Esophagus muscularis mucosa (tissue), 4 donors: ENCODE measurements at regions not wholly inside any gene's neighbourhood (a gene's known extent, or its start where the extent isn't known, plus 50 kb on each side); places are given as distances from the start of the nearest gene placed in this dataset.
"Not testable (repeated sequence)": the region's sequence is repeated elsewhere in the genome, so short reads cannot be mapped to it uniquely, and the experiment has no call there.

ENCODE experiments used
- DNase-seq: peaks from one replicate; pipeline ENCODE4 v3.0.0-alpha.2; 2017; ENCODE audit errors: extremely low spot score
- H3K27ac ChIP-seq, 4 donors: fragments of 200-600 bp; sonication (generic); replicated peaks in 1 of 4; 1 replicate in 3 of 4; 2 replicates in 1 of 4; pipeline ENCODE4 v1.5.1; 2016 to 2019; ENCODE audit warnings: mild to moderate bottlenecking in 1 of 4
- H3K27me3 ChIP-seq, 4 donors: fragments of 200-600 bp; sonication (generic); one replicate each; pipeline versions ENCODE4 v1.5.1 to v1.6.0; 2016 to 2019
- H3K36me3 ChIP-seq, 4 donors: fragments of 200-600 bp; sonication (generic); one replicate each; pipeline ENCODE4 v1.5.1; 2016 to 2019
- H3K4me1 ChIP-seq, 4 donors: fragments of 200-600 bp; sonication (generic); one replicate each; pipeline ENCODE4 v1.5.1; 2016 to 2019
- H3K4me3 ChIP-seq, 4 donors: fragments of 200-600 bp; sonication (generic); 1 replicate in 2 of 4; 2 replicates in 2 of 4; pipeline ENCODE4 v1.5.1; 2016 to 2019; ENCODE audit warnings: mild to moderate bottlenecking in 4 of 4, moderate library complexity in 1 of 4
- H3K9me3 ChIP-seq, 4 donors: fragments of 200-600 bp; sonication (generic); 1 replicate in 3 of 4; 2 replicates in 1 of 4; pipeline ENCODE4 v1.5.1; 2016 to 2019
- CTCF ChIP-seq, 3 experiments: fragments of 200-600 bp in 2 of 3; fragments of 450-650 bp in 1 of 3; sonication (generic) in 2 of 3; IDR thresholded peaks; one replicate each; pipeline ENCODE4 v1.5.1; 2017 to 2019; ENCODE audit warnings: antibody characterized with exemption in 3 of 3, mild to moderate bottlenecking in 2 of 3, moderate library complexity in 1 of 3
- EP300 ChIP-seq: sonication (generic); formaldehyde crosslinking; IDR thresholded peaks from one replicate; pipeline ENCODE4 v1.6.1; 2017; ENCODE audit warnings: antibody characterized with exemption
- POLR2A ChIP-seq: fragments of 450-650 bp; IDR thresholded peaks from one replicate; pipeline ENCODE4 v1.6.1; 2017; ENCODE audit warnings: antibody characterized with exemption, moderate library complexity, mild to moderate bottlenecking, low read depth
- POLR2AphosphoS5 ChIP-seq, 2 donors: sonication (generic); formaldehyde crosslinking; IDR thresholded peaks; one replicate each; pipeline ENCODE4 v1.6.1; 2017; ENCODE audit warnings: antibody characterized with exemption in 2 of 2
- WGBS: methylation state at CpG from one replicate; pipeline ENCODE4 v1.1.5; 2018; 5-methylcytosine and 5-hydroxymethylcytosine counted together
- intact Hi-C: fragments of 100-400 bp; cut with DNase I; formaldehyde crosslinking; loops from one replicate; pipeline ENCODE4 v1.15.1; 2023

- H3K27ac ChIP-seq, result no peak overlapping the region
- H3K9me3 ChIP-seq, result no peaks in the 10 kb centered on the region
- H3K4me1 ChIP-seq, result no peaks in the 10 kb centered on the region
- H3K36me3 ChIP-seq, result no peaks in the 10 kb centered on the region
- H3K4me3 ChIP-seq, result no peak overlapping the region
- intact Hi-C loops, result no loop called here
- H3K27me3 ChIP-seq, result no peaks in the 10 kb centered on the region
- TF ChIP-seq EP300, result no peak
- no peak for TF ChIP-seq POLR2A
- TF ChIP-seq CTCF (IDR thresholded peaks at IDR 0.05), result no peak
- TF ChIP-seq POLR2AphosphoS5 (IDR thresholded peaks at IDR 0.05), result no peak
- 88% methylated on average over 5 of the region's 5 CpGs for WGBS
- no peak for DNase-seq
Observed at GRCh38 chr2:192675681-192676080, 480.9 kb upstream of the TMEFF2 start.

GRCh38 chr2:192669505-192670091 is 474.9 kb upstream of the TMEFF2 start:
- Histone ChIP-seq H3K4me3 (no peak overlapping the region), H3K36me3 (no peaks in the 10 kb centered on the region), H3K27me3 (no peaks in the 10 kb centered on the region), H3K9me3 (no peaks in the 10 kb centered on the region), H3K27ac (no peak overlapping the region), H3K4me1 (no peaks in the 10 kb centered on the region)
- no peak for TF ChIP-seq EP300
- TF ChIP-seq POLR2A, result no peak
- TF ChIP-seq CTCF (IDR thresholded peaks at IDR 0.05), result no peak
- no peak for TF ChIP-seq POLR2AphosphoS5 (IDR thresholded peaks at IDR 0.05)
- intact Hi-C loops, result no loop called here
- WGBS, result 90% methylated on average over 8 of the region's 8 CpGs
- DNase-seq, result no peak

GRCh38 chr2:192660555-192660954 is 465.8 kb upstream of the TMEFF2 start:
- H3K27me3 ChIP-seq, H3K9me3 ChIP-seq, intact Hi-C loops, H3K36me3 ChIP-seq, H3K27ac ChIP-seq, H3K4me1 ChIP-seq, DNase-seq, H3K4me3 ChIP-seq: not testable (repeated sequence)
- WGBS, result 82% methylated on average over 4 of the region's 4 CpGs

- H3K27me3 ChIP-seq, result no peaks in the 10 kb centered on the region
- no peak overlapping the region for H3K27ac ChIP-seq
Observed at GRCh38 chr2:192657362-192657761, 462.6 kb upstream of the TMEFF2 start.

DNA sequence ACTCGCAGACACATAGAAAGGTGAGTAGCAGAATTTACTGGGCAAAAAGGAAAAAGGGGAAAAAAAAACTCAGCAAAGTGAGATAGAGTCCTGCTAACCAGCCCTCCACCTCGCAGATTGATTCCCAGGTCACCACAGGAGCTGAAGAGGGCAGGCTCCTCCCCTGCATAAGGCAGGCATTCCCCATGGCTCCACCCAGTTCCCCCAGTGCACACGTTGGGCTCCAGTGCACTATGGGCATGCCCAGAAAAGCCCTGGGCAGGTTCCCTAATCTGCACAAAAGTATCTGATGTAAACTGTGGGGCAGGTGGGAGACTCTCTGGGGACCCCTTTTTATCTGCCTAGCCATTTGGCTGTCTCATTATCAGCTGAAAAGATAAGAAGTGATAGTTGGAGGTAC is 461.2 kb upstream of the TMEFF2 start:
- Histone ChIP-seq H3K4me1 (no peaks in the 10 kb centered on the region), H3K4me3 (no peak overlapping the region), H3K27me3 (no peaks in the 10 kb centered on the region), H3K9me3 (no peaks in the 10 kb centered on the region), H3K27ac (no peak overlapping the region), H3K36me3 (no peaks in the 10 kb centered on the region)
- WGBS, result 65% methylated on average over 3 of the region's 3 CpGs
- TF ChIP-seq POLR2AphosphoS5 (IDR thresholded peaks at IDR 0.05) (no peak), EP300 (no peak), CTCF (IDR thresholded peaks at IDR 0.05) (no peak), POLR2A (no peak)
- no peak for DNase-seq
- intact Hi-C loops, result no loop called here

More at GRCh38 chr2:192657362-192657761, 462.6 kb upstream of the TMEFF2 start:
- Histone ChIP-seq H3K4me1 (no peaks in the 10 kb centered on the region), H3K36me3 (no peaks in the 10 kb centered on the region), H3K4me3 (no peak overlapping the region), H3K9me3 (no peaks in the 10 kb centered on the region)
- intact Hi-C loops, result no loop called here
- WGBS, result 95% methylated on average over 3 of the region's 3 CpGs
- DNase-seq, result no peak
- TF ChIP-seq POLR2AphosphoS5 (IDR thresholded peaks at IDR 0.05), result no peak
- no peak for TF ChIP-seq CTCF (IDR thresholded peaks at IDR 0.05)
- TF ChIP-seq POLR2A, result no peak
- no peak for TF ChIP-seq EP300
